GM12878 (cell line): ENCODE measurements at regions not wholly inside any gene's neighbourhood (a gene's known extent, or its start where the extent isn't known, plus 50 kb on each side); places are given as distances from the start of the nearest gene placed in this dataset.

Experiments used
- GABPA ChIP-seq: IDR thresholded peaks from 2 replicates; pipeline ENCODE4 v1.6.1; 2014; ENCODE audit warnings: antibody characterized with exemption, low read depth, mild to moderate bottlenecking, inconsistent platforms
- NRF1 ChIP-seq: conservative IDR thresholded peaks from 2 replicates; pipeline ENCODE4 v1.6.1; 2011; ENCODE audit warnings: mild to moderate bottlenecking, low read depth, low read length, improper control_type of control experiment
- POLR2AphosphoS5 ChIP-seq: IDR thresholded peaks from 2 replicates; pipeline ENCODE4 v1.6.1; 2011; ENCODE audit warnings: mild to moderate bottlenecking, low read length, inconsistent platforms
- RAD21 ChIP-seq: IDR thresholded peaks from 2 replicates; pipeline ENCODE4 v1.6.1; 2011; ENCODE audit warnings: mild to moderate bottlenecking, low read depth, low read length, moderate library complexity; ENCODE audit not compliant: insufficient read depth
- TF ChIP-seq, protein P1 (sequence below), 3 experiments: IDR thresholded peaks in 2 of 3; conservative IDR thresholded peaks in 1 of 3; 2 replicates each; pipeline ENCODE4 v1.5.1; 2011; ENCODE audit warnings: low read depth in 3 of 3, low read length in 3 of 3, mild to moderate bottlenecking in 3 of 3, control low read depth in 2 of 3, moderate library complexity in 2 of 3, inconsistent platforms in 1 of 3, mixed read lengths in 1 of 3; ENCODE audit not compliant: control insufficient read depth in 2 of 3, insufficient read depth in 1 of 3; ENCODE audit errors: extremely low read depth in 1 of 3

DNA sequence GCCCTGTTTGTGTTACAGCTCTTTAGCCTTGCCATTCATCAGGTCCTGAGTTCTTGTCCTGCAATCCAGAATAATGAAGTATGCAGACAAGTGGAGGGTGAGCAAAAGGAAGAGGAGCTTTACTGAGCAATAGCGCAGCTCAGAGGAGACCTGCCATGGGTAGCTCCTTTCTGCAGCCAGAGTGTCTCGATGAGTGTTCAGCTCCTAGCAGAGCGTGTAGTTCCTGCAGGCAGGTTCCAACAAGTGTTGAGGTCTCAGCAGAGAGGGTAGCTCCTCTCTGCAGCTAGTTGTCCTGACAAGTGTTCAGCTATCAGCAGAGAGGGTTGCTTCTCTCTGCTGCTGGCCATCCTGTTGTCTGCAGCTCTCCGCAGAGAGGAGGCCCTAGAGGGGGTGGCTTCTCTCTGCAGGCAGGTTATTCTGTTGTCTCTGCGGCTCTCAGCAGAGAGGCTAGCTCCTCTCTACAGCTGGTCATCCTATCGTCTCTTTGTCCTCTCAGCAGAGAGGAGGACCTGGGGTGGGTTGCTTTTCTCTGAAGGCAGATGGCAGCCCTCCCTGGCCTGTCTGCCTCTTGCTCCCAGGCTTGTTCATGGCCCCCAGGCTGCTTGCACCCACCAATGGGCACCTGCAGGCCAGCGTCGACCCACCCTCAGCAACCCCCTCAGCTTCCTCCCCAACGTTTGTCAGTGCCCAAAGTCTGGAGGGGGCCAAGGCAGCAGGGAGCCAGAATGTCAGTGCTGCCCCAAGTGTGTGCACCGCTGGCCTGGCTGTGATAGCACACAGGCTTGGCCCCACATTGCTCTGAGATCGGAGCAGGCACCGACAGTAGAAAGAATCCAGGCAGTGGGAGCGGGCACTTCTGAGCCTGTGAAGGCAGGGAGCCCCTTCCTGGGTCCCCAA, 112.5 kb upstream of the RUNX3 start:
- TF ChIP-seq GABPA (no peak), POLR2AphosphoS5 (no peak), RAD21 (no peak), NRF1 (no peak)
- TF ChIP-seq, protein P1, sequence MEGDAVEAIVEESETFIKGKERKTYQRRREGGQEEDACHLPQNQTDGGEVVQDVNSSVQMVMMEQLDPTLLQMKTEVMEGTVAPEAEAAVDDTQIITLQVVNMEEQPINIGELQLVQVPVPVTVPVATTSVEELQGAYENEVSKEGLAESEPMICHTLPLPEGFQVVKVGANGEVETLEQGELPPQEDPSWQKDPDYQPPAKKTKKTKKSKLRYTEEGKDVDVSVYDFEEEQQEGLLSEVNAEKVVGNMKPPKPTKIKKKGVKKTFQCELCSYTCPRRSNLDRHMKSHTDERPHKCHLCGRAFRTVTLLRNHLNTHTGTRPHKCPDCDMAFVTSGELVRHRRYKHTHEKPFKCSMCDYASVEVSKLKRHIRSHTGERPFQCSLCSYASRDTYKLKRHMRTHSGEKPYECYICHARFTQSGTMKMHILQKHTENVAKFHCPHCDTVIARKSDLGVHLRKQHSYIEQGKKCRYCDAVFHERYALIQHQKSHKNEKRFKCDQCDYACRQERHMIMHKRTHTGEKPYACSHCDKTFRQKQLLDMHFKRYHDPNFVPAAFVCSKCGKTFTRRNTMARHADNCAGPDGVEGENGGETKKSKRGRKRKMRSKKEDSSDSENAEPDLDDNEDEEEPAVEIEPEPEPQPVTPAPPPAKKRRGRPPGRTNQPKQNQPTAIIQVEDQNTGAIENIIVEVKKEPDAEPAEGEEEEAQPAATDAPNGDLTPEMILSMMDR (IDR thresholded peaks at IDR 0.05 in 2 of 3, conservative IDR thresholded peaks at IDR 0.05 in 1 of 3; ENCODE audit: control insufficient read depth in 2 of 3, extremely low read depth in 1 of 3, insufficient read depth in 1 of 3, low read depth in 3 of 3, low read length in 3 of 3) = no peak
